IMR-90 (cell line): ENCODE measurements at regions not wholly inside any gene's neighbourhood (a gene's known extent, or its start where the extent isn't known, plus 50 kb on each side); places are given as distances from the start of the nearest gene placed in this dataset.

Experiments
- MAZ ChIP-seq: IDR thresholded peaks from 2 replicates; pipeline ENCODE4 v1.6.1; 2012; ENCODE audit warnings: low read depth, mild to moderate bottlenecking, low read length, improper control_type of control experiment, moderate library complexity, borderline replicate concordance
- MXI1 ChIP-seq: IDR thresholded peaks from 2 replicates; pipeline ENCODE4 v1.6.1; 2012; ENCODE audit warnings: low read depth, mild to moderate bottlenecking, low read length, moderate library complexity, borderline replicate concordance
- POLR2A ChIP-seq: IDR thresholded peaks from 2 replicates; pipeline ENCODE4 v1.6.1; 2012; ENCODE audit warnings: mild to moderate bottlenecking, low read depth, low read length
- RFX5 ChIP-seq: IDR thresholded peaks from 2 replicates; pipeline ENCODE4 v1.8.0; 2012; ENCODE audit warnings: low read depth, mild to moderate bottlenecking, low read length, moderate library complexity
- TF ChIP-seq, protein P1 (sequence below): conservative IDR thresholded peaks from 2 replicates; pipeline ENCODE4 v1.5.1; 2012; ENCODE audit warnings: mild to moderate bottlenecking, low read depth, low read length, improper control_type of control experiment

DNA sequence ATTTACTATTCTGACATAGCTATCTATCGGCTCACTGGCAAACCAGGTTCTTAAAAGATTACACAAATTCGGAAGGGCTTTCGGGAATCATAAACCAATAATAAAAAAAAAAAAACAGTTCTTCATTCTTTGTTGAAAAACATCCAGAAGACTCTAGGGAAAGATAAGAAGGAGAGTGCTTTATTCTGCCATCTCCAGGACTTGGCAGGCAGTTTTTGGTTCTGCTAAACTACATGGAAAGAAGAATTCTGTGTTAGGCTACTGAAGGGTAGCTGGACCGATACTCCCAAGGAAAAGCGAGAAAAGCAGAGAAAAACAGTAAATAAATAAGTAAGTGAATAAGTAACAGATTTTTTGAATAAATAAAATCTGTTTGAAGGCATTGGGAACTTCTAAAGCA is 423.5 kb upstream of the KLF6 start:
- TF ChIP-seq MXI1 = no peak
- TF ChIP-seq, protein P1, sequence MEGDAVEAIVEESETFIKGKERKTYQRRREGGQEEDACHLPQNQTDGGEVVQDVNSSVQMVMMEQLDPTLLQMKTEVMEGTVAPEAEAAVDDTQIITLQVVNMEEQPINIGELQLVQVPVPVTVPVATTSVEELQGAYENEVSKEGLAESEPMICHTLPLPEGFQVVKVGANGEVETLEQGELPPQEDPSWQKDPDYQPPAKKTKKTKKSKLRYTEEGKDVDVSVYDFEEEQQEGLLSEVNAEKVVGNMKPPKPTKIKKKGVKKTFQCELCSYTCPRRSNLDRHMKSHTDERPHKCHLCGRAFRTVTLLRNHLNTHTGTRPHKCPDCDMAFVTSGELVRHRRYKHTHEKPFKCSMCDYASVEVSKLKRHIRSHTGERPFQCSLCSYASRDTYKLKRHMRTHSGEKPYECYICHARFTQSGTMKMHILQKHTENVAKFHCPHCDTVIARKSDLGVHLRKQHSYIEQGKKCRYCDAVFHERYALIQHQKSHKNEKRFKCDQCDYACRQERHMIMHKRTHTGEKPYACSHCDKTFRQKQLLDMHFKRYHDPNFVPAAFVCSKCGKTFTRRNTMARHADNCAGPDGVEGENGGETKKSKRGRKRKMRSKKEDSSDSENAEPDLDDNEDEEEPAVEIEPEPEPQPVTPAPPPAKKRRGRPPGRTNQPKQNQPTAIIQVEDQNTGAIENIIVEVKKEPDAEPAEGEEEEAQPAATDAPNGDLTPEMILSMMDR = no peak
- no peak for TF ChIP-seq POLR2A
- no peak for TF ChIP-seq MAZ
- no peak for TF ChIP-seq RFX5
